Tibial nerve (tissue), 4 donors: ENCODE measurements at regions not wholly inside any gene's neighbourhood (a gene's known extent, or its start where the extent isn't known, plus 50 kb on each side); places are given as distances from the start of the nearest gene placed in this dataset.

Experiments used
- CTCF ChIP-seq, 5 experiments: fragments of 200-600 bp in 3 of 5; fragments of 450-650 bp in 2 of 5; sonication (generic) in 3 of 5; IDR thresholded peaks; one replicate each; pipeline ENCODE4 v1.5.1; 2016 to 2019; ENCODE audit warnings: antibody characterized with exemption in 5 of 5, mild to moderate bottlenecking in 3 of 5, moderate library complexity in 2 of 5
- EP300 ChIP-seq, 2 donors: sonication (generic); formaldehyde crosslinking; IDR thresholded peaks; one replicate each; pipeline ENCODE4 v1.6.1; 2017; ENCODE audit warnings: antibody characterized with exemption in 2 of 2, mild to moderate bottlenecking in 1 of 2
- POLR2A ChIP-seq, 2 donors: fragments of 450-650 bp; IDR thresholded peaks; one replicate each; pipeline ENCODE4 v1.6.1; 2017; ENCODE audit warnings: antibody characterized with exemption in 2 of 2, mild to moderate bottlenecking in 2 of 2, moderate library complexity in 2 of 2

GRCh38 chr3:180836766-180837165 is 75.7 kb upstream of the FXR1 start:
- no peak for TF ChIP-seq CTCF (IDR thresholded peaks at IDR 0.05)
- no peak for TF ChIP-seq POLR2A (IDR thresholded peaks at IDR 0.05)
- TF ChIP-seq EP300 (IDR thresholded peaks at IDR 0.05) = no peak
